ENCODE measurements at regions not wholly inside any gene's neighbourhood (a gene's known extent, or its start where the extent isn't known, plus 50 kb on each side); places are given as distances from the start of the nearest gene placed in this dataset.

DNA sequence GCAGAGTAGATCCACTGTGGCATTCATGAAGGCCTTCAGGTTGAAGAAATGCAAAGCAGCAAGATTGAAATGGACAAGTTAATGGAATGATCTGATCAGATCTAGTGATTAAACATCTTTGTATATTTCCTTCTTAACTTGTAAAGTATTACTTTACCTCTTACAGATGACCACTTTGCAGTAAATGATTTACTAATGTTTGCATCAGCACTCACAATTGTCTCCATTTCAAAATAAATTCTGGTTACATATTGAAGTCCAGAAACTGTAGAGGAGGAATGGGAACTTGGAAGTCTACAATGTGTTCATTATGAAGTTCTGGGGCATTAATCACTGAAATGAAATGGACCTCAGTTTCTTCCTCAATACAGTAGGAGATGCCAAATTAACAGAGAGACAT lies 380.8 kb downstream of the FOXO1 start:
- TF ChIP-seq, protein P1, sequence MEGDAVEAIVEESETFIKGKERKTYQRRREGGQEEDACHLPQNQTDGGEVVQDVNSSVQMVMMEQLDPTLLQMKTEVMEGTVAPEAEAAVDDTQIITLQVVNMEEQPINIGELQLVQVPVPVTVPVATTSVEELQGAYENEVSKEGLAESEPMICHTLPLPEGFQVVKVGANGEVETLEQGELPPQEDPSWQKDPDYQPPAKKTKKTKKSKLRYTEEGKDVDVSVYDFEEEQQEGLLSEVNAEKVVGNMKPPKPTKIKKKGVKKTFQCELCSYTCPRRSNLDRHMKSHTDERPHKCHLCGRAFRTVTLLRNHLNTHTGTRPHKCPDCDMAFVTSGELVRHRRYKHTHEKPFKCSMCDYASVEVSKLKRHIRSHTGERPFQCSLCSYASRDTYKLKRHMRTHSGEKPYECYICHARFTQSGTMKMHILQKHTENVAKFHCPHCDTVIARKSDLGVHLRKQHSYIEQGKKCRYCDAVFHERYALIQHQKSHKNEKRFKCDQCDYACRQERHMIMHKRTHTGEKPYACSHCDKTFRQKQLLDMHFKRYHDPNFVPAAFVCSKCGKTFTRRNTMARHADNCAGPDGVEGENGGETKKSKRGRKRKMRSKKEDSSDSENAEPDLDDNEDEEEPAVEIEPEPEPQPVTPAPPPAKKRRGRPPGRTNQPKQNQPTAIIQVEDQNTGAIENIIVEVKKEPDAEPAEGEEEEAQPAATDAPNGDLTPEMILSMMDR (IDR thresholded peaks at IDR 0.05; ENCODE audit: low read depth, low read length, poor library complexity, severe bottlenecking): no peak
- TF ChIP-seq EZH2phosphoT487 (IDR thresholded peaks at IDR 0.05; ENCODE audit: borderline replicate concordance, low read length): no peak
